HG03039 (cell line): ENCODE measurements at regions not wholly inside any gene's neighbourhood (a gene's known extent, or its start where the extent isn't known, plus 50 kb on each side); places are given as distances from the start of the nearest gene placed in this dataset.

Experiments used
- ATAC-seq: cut with Tn5 transposase; IDR thresholded peaks from one replicate; pipeline ENCODE4 v1.9.1; 2021; ENCODE audit warnings: mild to moderate bottlenecking, moderate library complexity; ENCODE audit not compliant: unreplicated experiment

DNA sequence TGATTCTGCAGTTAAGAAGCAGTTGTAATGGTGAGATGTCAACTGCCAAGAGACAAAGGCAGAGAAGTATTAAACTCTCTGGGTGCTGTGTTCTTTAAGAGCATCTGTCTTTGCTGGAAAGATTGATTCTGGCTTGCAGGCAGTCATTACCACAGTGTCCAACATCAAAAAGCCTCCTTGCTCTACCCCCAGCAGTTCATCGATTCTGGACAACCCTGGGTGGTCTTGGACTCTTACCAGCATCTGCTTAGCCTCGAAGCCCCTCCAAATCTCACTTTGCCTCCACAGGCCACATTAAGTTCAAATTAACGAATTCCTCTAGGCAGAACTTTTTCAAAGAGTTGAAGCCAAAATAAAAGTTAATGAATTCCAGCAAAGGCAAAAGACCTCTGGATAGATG, 1061.4 kb downstream of the TSN start:
- no peak for ATAC-seq

DNA sequence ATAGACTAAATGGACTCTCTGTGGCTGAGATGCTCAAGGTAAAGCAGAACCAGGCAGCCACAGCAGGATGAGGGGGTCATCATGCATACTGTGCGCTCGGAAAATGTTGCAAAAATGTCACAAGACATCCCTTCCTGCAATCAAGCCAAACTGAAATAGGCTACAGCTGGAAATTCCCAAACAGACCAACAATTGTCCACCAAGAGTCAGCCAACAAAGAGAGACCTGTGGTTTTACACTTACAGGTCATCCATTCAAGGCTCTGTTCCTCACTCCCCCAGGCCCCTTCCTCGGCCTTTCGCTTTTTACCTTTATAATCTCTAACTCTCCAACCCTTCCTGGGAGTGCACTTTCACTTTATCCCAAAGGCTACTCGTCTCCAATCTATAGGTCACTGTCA, 1066.9 kb downstream of the TSN start:
- ATAC-seq = no peak

DNA sequence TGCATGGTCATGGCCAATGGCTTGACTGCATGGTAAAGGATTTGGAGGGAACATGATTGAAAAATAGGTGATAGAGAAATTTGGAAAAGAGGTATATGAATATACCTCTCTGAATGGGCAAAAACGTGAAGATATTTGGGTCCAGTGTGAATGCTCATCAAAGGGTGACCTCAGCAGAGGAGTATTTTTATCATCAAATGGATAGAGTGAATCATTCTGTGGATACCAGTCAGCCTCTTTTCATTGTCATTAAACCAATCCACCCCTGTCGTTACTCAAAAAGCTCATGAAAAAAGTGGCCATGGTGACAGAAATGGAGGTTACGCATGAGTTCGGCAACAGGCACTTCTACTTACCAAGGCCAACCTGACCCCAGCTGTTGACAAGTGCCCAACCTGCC, 1074.7 kb downstream of the TSN start:
- no peak for ATAC-seq

DNA sequence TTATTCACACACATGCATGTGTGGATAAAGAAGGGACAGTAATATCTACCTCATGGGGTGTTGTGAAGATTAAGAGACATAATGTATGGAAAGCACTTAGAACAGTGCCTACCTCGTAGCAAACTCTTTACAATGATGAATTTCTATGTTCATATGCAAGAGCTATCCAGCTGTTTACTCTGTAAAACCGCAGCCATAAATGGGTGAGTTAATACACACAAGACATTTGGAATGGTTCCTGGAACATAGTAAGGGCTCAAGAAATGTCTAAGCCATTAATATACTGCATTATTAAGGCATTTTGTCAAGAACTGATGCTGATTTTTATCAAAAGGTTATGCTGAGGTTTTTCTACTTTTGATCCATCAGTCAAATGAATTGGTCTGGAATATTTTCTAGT, 1076.2 kb downstream of the TSN start:
- no peak for ATAC-seq

DNA sequence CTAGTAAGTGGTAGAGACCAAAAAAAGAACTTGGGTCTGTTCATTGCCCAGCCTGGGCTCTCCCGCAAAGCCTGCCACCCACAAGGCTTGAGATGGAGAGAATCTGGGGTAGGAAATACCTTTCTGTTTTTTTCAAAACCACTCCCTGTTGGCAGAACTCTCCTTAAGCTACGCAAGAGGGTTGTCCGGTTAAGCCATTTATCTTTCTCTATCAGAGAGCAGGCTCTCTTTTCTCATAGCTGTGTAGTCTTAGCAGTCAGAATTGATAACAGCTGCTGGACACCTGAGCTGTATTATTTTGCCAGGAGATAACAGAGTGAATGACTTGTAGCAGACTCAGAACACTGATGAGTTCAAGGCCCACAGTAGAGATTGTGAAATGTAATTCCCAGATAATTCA, 1088.1 kb downstream of the TSN start:
- no peak for ATAC-seq

DNA sequence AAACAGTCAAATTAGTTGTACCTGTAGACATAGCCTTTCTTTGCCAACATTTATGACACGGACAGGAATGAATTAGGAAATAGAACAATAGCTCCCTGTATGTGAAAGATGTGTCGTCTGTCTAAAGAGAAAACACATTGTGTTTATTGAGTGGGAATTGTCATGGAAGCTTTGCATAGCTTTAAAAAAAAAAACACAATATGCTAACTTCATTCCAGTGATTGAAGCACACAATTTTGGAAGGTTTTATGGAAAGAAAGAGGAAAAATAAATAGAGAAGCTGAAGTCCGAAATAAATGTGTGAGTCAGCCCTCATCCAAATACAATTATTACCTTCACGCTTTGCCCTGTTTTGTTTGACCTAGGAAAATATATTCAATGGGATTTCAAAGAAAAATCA, 1095.7 kb downstream of the TSN start:
- ATAC-seq = no peak

DNA sequence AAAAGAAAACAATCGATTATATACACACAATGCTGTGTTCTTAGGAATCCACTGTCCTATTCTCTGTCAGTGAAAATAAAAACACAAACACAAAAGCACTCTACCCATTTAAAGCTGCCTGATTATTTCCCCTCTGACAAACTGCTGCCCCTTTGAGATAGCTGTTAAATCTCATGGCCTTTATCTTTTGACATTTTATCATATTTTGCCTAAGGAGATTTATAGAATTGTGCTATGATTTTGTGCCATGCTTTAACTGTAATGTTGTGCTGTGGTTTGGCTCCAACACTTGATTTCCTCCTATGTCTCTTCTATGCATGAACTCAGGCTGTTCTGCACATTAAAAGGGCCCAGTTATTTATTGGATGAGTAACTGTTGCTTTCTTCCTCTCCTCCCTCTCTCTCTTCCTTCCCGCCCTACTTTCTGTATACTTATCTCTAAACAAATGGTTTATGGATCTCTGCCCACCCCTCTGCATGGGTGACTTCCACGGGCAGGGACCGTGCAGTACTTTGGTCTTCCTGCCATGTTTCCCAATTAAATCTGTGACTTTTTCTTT, 1096.6 kb downstream of the TSN start:
- ATAC-seq = no peak

DNA sequence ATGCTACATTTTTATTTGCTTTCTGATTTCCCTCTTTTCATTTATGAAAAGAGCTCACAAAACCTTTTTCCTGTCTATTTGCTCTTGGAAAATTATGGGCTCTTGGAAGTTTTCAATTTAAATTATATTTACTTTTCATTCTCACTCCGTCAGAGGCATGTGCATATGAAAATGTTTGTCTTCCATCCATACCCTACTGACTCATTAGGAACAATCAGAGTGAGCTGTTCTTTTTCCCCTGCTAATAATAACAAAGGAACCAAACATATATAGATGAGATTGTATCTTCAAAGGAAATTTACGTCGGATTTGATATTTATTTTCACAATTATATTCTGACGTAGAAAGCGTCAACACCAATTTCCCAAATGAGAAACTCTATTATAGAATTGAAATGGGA, 1101.2 kb downstream of the TSN start:
- ATAC-seq = no peak

DNA sequence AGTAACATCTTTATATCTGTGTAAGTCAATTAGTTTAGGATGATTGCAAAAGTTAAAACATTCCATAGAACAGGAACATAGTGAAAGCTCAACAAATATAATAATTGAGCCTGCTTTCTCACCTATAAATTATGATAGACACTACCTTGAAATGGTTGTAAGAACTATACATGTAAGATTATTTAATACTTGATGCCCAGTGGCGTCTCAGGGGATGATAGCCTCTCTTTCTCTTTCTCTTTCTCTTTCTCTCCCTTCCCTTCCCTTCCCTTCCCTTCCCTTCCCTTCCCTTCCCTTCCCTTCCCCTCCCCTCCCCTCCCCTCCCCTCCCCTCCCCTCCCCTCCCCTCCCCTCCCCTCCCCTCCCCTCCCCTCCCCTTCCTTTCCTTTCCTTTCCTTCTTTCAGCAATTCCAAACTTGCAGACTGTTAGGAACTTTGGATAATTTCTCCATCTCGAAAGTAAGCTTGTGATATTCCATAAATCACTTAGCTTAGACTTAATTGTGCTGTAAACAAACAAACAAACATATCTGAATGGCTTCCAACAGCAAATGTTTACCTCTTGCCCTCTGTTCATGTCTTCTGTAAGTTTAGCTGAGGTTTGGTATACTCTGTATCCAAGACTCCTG, 1102.7 kb downstream of the TSN start:
- ATAC-seq = no peak

DNA sequence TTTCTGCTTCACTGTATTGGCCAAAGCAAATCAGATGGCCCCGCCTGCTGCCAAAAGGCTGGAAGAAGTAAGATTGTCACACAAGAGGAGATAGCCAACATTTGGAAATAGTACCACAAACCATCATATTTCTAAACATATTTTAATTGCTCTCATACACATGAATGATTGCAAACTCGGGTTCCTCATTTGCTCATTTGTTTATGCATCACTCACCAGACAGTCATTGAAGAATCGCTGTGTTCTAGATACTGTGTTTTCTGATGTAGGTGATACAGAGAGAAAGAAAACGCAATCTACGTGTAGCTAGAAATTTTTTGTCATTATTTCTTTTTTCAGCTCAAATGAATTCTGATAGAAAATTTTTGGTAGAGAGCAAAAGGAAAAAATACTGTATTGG, 1103.4 kb downstream of the TSN start:
- no peak for ATAC-seq

DNA sequence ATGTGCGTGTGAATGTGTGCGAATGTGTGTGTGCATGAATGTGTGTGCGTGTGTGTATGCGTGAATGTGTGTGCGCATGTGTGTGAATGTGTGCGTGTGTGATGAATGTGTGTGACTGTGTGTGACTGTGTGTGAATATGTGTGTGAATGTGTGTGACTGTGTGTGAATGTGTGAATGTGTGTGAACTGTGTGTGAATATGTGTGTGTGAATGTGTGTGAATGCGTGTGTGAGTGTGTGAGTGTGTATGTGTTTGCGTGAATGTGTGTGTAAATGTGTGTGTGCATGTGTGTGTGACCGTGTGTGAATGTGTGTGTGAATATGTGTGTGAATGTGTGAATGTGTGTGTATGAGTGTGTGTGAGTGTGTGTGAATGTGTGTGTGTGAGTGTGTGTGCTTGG, 1103.8 kb downstream of the TSN start:
- no peak for ATAC-seq

DNA sequence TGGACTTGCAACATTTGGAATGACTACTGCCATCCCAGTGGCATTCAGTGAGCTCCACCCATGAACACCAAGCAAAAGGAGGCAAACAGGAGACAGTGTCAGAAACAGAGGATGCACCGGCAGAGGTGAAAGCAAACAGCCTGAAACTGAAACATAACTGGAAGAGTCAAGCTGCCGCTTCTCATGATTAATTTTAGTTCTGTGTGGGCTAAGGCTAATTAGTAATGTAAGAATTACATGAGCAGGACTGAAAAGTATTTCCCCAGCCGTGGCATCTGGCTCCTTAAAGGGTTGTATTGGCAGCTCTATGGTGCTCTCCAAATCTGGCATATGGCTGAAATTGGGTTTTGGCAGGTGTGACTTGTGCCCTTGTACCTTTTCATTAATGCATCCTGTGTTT, 1108.1 kb downstream of the TSN start:
- no peak for ATAC-seq

DNA sequence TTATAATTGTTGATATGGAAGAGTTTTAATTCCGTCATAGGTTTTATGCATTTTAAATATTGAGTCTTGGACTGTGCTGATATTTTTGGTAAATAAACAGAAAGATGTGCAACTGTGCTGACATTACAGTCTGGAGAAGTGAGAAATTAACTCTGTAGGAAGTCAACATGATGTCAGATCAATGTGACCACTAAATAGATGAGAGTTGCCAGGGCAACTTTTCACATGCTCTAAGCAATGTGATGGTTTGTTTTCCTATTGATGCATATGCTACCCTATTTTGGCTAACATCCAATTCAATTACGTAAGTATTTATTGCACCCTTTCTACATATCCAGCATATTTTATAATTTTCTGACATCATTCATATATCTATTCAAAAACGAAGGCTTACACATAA, 1109.3 kb downstream of the TSN start:
- ATAC-seq = no peak

DNA sequence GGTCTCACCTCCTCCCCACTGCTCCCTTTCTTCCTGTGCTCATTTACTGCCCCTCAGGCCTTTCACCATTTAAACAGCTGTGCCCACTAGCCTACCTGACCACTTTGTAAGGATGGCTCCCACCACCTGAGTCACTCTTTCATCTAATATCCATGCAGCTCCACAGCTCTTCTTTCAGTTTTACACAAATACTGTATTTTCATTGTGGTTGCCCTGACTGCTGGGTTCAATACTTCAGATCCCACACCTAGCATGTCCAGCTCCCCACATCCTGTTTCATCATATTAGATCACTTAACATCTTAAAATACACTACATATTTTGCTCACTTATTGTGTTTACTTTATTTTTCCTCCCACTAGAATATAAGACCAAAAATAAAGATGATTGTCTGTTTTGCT, 1110.6 kb downstream of the TSN start:
- no peak for ATAC-seq

DNA sequence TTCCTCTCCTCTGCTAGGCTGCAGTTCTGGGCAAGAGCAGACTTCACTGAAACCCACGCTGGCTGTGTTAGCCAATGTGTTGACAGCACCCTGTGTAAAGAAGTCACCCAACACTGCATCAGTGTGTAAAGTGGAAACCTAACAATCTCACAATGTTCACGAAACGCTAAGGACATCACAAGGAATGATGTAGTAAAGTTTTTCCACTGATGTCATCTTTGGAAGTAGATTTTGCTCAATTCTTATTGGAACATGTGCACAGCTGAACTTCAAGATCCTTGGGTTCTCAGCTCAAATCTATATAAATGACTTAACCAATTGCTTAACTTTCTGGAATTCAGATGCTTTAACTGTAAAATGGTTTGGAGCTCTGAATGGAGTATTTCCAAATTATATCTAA, 1112.5 kb downstream of the TSN start:
- no peak for ATAC-seq

DNA sequence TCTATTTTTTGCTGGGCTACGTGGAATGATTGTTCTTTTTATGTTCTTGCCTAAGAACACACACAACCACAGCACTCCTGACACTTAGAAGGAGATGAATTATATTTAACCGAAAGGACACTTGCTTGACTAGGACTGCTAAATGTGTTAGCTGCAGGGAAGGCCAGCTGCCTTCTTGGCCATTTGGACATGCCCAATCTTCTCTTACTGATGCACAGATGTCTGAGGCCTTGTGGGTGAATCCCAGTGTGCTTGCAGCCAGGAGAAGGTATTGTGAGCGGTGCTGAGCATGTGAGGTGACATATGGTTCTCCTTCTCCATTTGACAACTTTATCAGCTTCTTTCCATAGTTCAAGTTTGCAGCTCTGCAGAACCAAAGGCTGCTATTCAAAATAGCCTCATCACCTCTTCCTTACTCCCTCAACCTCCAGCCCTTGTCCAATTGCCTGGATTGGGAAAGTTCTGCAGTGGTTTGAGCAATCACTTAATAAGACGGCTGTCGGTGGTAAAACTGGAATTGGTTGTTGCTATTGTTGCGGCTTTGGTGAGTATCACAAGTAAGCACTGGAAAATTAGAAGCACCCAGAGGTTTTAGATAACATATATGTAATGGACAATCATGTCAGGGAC, 1113.3 kb downstream of the TSN start:
- ATAC-seq = no peak

DNA sequence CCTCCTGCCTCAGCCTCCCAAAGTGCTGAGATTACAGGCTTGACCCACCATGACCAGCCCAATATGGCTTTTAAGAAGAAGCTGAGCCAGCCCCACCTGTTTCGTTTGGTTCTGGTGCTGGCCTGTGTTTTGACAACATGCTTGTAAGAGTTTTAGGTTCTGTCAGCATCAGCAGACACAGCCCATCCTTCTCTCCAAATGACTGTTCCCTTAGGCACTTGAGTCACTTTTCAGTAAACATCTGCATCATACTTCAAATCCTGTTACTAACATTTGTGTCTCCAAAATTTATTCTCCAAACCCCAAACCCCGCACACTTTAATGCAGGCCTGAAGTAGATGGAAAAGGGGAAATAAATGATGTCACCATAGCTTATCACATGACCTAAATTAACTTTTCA, 1118.5 kb downstream of the TSN start:
- no peak for ATAC-seq

DNA sequence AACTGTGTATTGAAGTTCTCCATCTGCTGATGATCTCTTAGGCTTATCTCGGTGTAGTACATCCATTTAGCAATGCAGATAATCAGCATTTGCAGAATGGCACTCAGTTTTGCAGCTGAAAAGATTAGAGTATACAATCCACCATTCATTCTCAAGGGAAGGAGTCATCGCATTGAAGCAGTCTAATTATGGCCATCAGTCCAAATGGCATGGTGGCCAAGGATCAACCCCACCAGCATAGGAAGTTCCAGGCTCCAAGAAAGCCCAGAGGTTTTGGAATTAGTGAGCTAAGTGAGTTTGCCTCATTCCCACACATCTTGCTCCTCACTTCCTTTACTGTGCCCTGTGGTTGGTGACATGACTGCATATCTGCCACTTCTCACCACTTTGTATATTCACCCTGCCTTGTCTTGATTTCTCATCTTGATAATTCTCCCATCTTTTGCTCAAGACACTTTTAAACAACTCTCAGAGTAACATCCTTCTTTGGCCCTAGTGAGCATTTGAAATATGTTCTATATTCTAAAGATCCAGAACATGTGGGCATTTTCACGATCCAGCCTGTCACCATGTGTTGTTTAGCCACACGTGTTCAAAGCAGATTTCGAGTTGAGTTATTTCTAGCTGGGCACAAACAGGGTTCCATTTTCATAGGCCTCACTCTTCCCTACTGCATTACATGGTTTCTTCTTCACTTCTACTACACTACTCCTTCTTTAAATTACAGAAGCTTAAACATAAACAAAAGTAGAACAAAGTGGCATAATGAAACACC, 1119.8 kb downstream of the TSN start:
- ATAC-seq = no peak

DNA sequence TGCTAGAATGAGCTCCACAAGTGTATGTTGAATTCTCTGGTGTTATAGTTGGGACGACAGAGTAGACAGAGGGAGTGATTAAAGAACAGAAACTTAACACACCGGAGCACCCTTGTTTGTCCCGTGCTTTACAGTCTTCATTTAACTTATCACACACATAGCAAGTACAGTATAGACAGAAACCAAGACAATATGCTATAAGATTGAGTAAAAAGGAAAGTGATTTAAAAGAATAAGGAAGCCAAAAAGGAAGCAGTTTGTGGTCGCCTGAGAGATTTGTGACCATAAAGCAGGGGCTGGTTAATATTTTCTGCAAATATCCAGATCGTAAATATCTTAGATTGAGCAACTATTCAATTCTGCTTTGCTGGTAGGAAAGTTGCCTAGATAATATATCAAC, 1128.4 kb downstream of the TSN start:
- no peak for ATAC-seq

DNA sequence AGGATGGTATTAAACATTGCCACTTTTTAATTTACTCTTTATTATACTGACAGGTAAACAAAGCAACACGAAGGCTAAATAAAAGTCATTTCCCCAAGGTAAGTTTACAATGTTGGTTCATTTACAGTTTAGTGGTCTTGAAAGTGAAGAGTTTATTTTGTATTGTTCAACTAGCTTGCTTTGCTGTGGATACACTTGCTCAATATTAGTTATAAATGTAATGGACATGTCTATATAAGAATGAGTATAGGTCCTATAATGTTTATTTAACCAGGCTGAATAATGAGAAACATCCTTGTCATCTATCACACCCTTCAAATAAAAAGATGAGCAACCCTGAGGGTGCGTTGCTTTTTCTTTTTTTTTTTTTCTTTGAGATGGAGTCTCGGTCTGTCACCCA, 1129.4 kb downstream of the TSN start:
- no peak for ATAC-seq

DNA sequence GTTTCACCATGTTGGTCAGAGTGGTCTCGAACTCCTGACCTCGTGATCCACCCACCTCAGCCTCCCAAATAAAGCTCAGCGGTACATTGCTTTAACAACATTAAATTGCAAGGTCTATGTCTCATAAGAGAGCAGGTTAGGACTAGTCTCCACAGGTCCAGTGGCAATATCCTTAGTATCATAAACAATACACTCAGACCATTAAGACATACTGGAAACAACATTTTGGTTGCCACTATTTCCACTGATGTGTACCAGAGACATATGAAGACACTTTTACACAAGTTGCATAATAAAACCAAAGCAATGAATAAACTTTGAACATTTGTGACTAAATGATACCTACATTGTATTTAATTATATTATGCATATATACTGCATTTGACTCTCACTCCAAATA, 1130.0 kb downstream of the TSN start:
- no peak for ATAC-seq

DNA sequence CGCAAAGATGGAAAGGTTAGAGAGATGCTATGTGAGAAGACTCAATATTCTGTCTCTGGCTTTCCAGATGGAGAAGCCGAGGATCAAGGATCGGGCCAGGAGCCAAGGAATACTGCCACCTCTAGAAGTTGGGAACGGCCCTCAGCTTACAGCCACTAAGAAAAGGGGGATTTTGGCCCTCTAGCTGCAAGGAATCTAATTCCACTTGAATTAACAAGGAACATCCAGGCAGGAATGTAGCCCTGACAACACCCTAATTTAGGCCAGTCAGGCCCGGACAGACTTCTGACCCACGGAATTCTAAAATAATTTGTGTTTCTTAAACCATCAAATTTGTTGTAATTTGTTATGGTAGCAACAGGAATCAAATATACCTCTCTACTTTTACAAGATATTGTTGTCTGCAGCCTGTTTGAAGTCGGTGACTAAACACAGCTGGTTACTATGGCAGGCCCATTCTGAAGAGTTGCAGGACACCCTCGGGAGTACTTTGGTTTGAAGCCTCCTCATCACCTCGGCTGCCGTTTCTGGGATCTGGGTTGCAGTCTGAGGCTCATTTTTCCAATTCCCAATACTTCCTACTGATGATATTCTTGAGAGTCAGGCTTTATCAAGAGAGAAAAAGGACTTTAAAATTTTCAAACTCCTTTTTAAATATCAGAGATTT, 1131.2 kb downstream of the TSN start:
- ATAC-seq = no peak
